Upper lobe of left lung (tissue), 4 donors: ENCODE measurements at regions not wholly inside any gene's neighbourhood (a gene's known extent, or its start where the extent isn't known, plus 50 kb on each side); places are given as distances from the start of the nearest gene placed in this dataset.
"Not testable (repeated sequence)": the region's sequence is repeated elsewhere in the genome, so short reads cannot be mapped to it uniquely, and the experiment has no call there.

Source experiments
- CTCF ChIP-seq, 6 experiments: fragments of 450-650 bp in 4 of 6; fragments of 200-600 bp in 2 of 6; sonication (generic) in 2 of 6; IDR thresholded peaks; one replicate each; pipeline ENCODE4 v1.5.1; 2016 to 2019; ENCODE audit warnings: antibody characterized with exemption in 6 of 6
- POLR2A ChIP-seq, 4 donors: fragments of 450-650 bp; IDR thresholded peaks; one replicate each; pipeline ENCODE4 v1.5.1; 2016 to 2017; ENCODE audit warnings: antibody characterized with exemption in 4 of 4, mild to moderate bottlenecking in 2 of 4

GRCh38 chrY:18992684-18993083 is 219.1 kb upstream of the HSFY2 start:
- not testable (repeated sequence) for TF ChIP-seq CTCF, POLR2A (IDR thresholded peaks at IDR 0.05)
